ENCODE measurements at regions not wholly inside any gene's neighbourhood (a gene's known extent, or its start where the extent isn't known, plus 50 kb on each side); places are given as distances from the start of the nearest gene placed in this dataset.

- no peak overlapping the region for H2AFZ ChIP-seq (ENCODE audit: low read length)
- ATAC-seq: no peak
- TF ChIP-seq EZH2phosphoT487 (IDR thresholded peaks at IDR 0.05; ENCODE audit: borderline replicate concordance, low read length) (no peak), EZH2 (IDR thresholded peaks at IDR 0.05; ENCODE audit: low read length, unreplicated experiment) (no peak), CTCF (conservative IDR thresholded peaks at IDR 0.05; ENCODE audit: low read depth, low read length) (no peak)
- H3K4me3 ChIP-seq (ENCODE audit: low read length): no peak overlapping the region
- no peaks in the 10 kb centered on the region for H3K36me3 ChIP-seq (ENCODE audit: low read depth, low read length)
- H3K9me3 ChIP-seq (ENCODE audit: low read length): no peaks in the 10 kb centered on the region
- H3K79me2 ChIP-seq (ENCODE audit: low read length): no peaks in the 10 kb centered on the region
- no peak for DNase-seq
- intact Hi-C loops (cut with micrococcal nuclease): no loop called here
- H3K27me3 ChIP-seq (ENCODE audit: low read length): peaks cover 16% of the 10 kb centered on the region; the same call in 1 of the 2 replicates
- POLR2A ChIA-PET (ENCODE audit: unreplicated experiment): no interaction called here
- CTCF ChIA-PET: no interaction called here
- H3K9me2 ChIP-seq (replicated peaks; ENCODE audit: low read length): no peaks in the 10 kb centered on the region
- no peak overlapping the region for H3K4me2 ChIP-seq (ENCODE audit: low read length)
- H3K9ac ChIP-seq (ENCODE audit: low read length): no peak overlapping the region
- no peak overlapping the region for H3K27ac ChIP-seq (ENCODE audit: low read length)
- H4K20me1 ChIP-seq (ENCODE audit: low read length): no peaks in the 10 kb centered on the region
- H3F3A ChIP-seq (ENCODE audit: low read length, unreplicated experiment): no peaks in the 10 kb centered on the region
- H3K4me1 ChIP-seq (ENCODE audit: insufficient read depth, low read length): no peaks in the 10 kb centered on the region
- BruUV-seq (replicated peaks): no TSS peak
Measured at GRCh38 chr5:141746395-141746794, 64.4 kb upstream of the ARAP3 start.

- no peak overlapping the region for H3K4me2 ChIP-seq (ENCODE audit: low read length)
- H3K36me3 ChIP-seq (ENCODE audit: low read depth, low read length): no peaks in the 10 kb centered on the region
- no peaks in the 10 kb centered on the region for H3K4me1 ChIP-seq (ENCODE audit: insufficient read depth, low read length)
- H3K27me3 ChIP-seq (ENCODE audit: low read length): peaks cover 11% of the 10 kb centered on the region; the same call in 1 of the 2 replicates
- intact Hi-C loops (cut with micrococcal nuclease): no loop called here
- no peaks in the 10 kb centered on the region for H3K79me2 ChIP-seq (ENCODE audit: low read length)
- DNase-seq (no peak), ATAC-seq (no peak)
- no peak for TF ChIP-seq CTCF (conservative IDR thresholded peaks at IDR 0.05; ENCODE audit: low read depth, low read length)
- TF ChIP-seq EZH2 (IDR thresholded peaks at IDR 0.05; ENCODE audit: low read length, unreplicated experiment): no peak
- no peak for TF ChIP-seq EZH2phosphoT487 (IDR thresholded peaks at IDR 0.05; ENCODE audit: borderline replicate concordance, low read length)
- H4K20me1 ChIP-seq (ENCODE audit: low read length): no peaks in the 10 kb centered on the region
- no TSS peak for BruUV-seq (replicated peaks)
- POLR2A ChIA-PET (ENCODE audit: unreplicated experiment): no interaction called here
- H3K9me2 ChIP-seq (replicated peaks; ENCODE audit: low read length): no peaks in the 10 kb centered on the region
- H3K9ac ChIP-seq (ENCODE audit: low read length): no peak overlapping the region
- H3F3A ChIP-seq (ENCODE audit: low read length, unreplicated experiment): no peaks in the 10 kb centered on the region
- CTCF ChIA-PET: no interaction called here
- H2AFZ ChIP-seq (ENCODE audit: low read length): no peak overlapping the region
- H3K4me3 ChIP-seq (ENCODE audit: low read length): no peak overlapping the region
- H3K27ac ChIP-seq (ENCODE audit: low read length): no peak overlapping the region
- no peaks in the 10 kb centered on the region for H3K9me3 ChIP-seq (ENCODE audit: low read length)
Measured at GRCh38 chr5:141745390-141745789, 63.4 kb upstream of the ARAP3 start.

- ChIA-PET POLR2A (ENCODE audit: unreplicated experiment) (no interaction called here), CTCF (no interaction called here)
- no peak overlapping the region for H3K4me2 ChIP-seq (ENCODE audit: low read length)
- no peak overlapping the region for H3K9ac ChIP-seq (ENCODE audit: low read length)
- H3F3A ChIP-seq (ENCODE audit: low read length, unreplicated experiment): no peaks in the 10 kb centered on the region
- no peaks in the 10 kb centered on the region for H3K79me2 ChIP-seq (ENCODE audit: low read length)
- H3K4me3 ChIP-seq (ENCODE audit: low read length): no peak overlapping the region
- no peaks in the 10 kb centered on the region for H3K9me3 ChIP-seq (ENCODE audit: low read length)
- H3K9me2 ChIP-seq (replicated peaks; ENCODE audit: low read length): no peaks in the 10 kb centered on the region
- no TSS peak for BruUV-seq (replicated peaks)
- no peaks in the 10 kb centered on the region for H3K4me1 ChIP-seq (ENCODE audit: insufficient read depth, low read length)
- no peaks in the 10 kb centered on the region for H4K20me1 ChIP-seq (ENCODE audit: low read length)
- H3K36me3 ChIP-seq (ENCODE audit: low read depth, low read length): no peaks in the 10 kb centered on the region
- peak; percentile 10 for DNase-seq
- ATAC-seq: no peak
- H2AFZ ChIP-seq (ENCODE audit: low read length): no peak overlapping the region
- TF ChIP-seq EZH2phosphoT487 (IDR thresholded peaks at IDR 0.05; ENCODE audit: borderline replicate concordance, low read length): no peak
- no peak for TF ChIP-seq EZH2 (IDR thresholded peaks at IDR 0.05; ENCODE audit: low read length, unreplicated experiment)
- TF ChIP-seq CTCF (conservative IDR thresholded peaks at IDR 0.05; ENCODE audit: low read depth, low read length): no peak
- no peak overlapping the region for H3K27ac ChIP-seq (ENCODE audit: low read length)
- H3K27me3 ChIP-seq (ENCODE audit: low read length): peaks cover 10% of the 10 kb centered on the region; the same call in 1 of the 2 replicates
- intact Hi-C loops (cut with micrococcal nuclease): no loop called here
Measured at GRCh38 chr5:141743866-141744272, 61.8 kb upstream of the ARAP3 start.
